K562 (cell line): ENCODE measurements at regions not wholly inside any gene's neighbourhood (a gene's known extent, or its start where the extent isn't known, plus 50 kb on each side); places are given as distances from the start of the nearest gene placed in this dataset.

Experiments used
- BACH1 ChIP-seq: fragments of 200-800 bp; sonication (Bioruptor generic); IDR thresholded peaks from 2 replicates; pipeline ENCODE4 v1.6.1; 2016; ENCODE audit warnings: missing genetic modification characterization, missing compliant biosample characterization
- TF ChIP-seq, protein P1 (sequence below), 2 experiments: fragments of 450-650 bp in 1 of 2; sonication (generic) in 1 of 2; formaldehyde crosslinking in 1 of 2; IDR thresholded peaks; 2 replicates each; pipeline versions ENCODE4 v1.7.1 to v1.9.0; 2016 to 2022; ENCODE audit warnings: inconsistent platforms in 1 of 2, mild to moderate bottlenecking in 1 of 2, missing genetic modification reagents in 1 of 2

DNA sequence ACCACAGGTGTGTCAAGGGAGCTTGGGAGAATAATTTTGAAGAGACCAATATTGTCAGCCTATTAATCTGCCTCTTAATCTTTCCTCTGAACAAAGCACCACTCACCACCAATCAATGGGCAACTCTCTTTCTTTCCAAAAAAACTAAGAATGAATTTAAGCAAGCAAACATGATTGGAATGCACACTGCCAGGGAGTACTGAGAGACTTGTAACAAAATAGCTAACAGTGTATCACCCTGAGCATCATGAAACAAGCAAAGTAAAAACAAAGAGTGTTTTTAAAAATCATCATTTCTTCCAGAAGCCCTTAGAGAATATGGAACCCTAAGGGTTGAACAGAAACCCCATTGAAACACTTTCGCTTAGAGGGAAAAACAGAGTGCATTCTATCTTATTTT is 299.7 kb downstream of the DSEL start (continued):
- TF ChIP-seq, protein P1, sequence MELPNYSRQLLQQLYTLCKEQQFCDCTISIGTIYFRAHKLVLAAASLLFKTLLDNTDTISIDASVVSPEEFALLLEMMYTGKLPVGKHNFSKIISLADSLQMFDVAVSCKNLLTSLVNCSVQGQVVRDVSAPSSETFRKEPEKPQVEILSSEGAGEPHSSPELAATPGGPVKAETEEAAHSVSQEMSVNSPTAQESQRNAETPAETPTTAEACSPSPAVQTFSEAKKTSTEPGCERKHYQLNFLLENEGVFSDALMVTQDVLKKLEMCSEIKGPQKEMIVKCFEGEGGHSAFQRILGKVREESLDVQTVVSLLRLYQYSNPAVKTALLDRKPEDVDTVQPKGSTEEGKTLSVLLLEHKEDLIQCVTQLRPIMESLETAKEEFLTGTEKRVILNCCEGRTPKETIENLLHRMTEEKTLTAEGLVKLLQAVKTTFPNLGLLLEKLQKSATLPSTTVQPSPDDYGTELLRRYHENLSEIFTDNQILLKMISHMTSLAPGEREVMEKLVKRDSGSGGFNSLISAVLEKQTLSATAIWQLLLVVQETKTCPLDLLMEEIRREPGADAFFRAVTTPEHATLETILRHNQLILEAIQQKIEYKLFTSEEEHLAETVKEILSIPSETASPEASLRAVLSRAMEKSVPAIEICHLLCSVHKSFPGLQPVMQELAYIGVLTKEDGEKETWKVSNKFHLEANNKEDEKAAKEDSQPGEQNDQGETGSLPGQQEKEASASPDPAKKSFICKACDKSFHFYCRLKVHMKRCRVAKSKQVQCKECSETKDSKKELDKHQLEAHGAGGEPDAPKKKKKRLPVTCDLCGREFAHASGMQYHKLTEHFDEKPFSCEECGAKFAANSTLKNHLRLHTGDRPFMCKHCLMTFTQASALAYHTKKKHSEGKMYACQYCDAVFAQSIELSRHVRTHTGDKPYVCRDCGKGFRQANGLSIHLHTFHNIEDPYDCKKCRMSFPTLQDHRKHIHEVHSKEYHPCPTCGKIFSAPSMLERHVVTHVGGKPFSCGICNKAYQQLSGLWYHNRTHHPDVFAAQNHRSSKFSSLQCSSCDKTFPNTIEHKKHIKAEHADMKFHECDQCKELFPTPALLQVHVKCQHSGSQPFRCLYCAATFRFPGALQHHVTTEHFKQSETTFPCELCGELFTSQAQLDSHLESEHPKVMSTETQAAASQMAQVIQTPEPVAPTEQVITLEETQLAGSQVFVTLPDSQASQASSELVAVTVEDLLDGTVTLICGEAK (IDR thresholded peaks at IDR 0.05): no peak
- TF ChIP-seq, protein P1 (CRISPR knock-in tag; IDR thresholded peaks at IDR 0.05): no peak
- TF ChIP-seq BACH1: no peak
- TF ChIP-seq, all 486 proteins: peak for 0
